H9 (cell line): ENCODE measurements at regions not wholly inside any gene's neighbourhood (a gene's known extent, or its start where the extent isn't known, plus 50 kb on each side); places are given as distances from the start of the nearest gene placed in this dataset.

Experiments
- DNase-seq: peaks from one replicate; pipeline ENCODE4 v3.0.0-alpha.2; 2017
- H2AFZ ChIP-seq: one replicate; pipeline ENCODE4 v1.6.1; 2013; ENCODE audit warnings: mild to moderate bottlenecking, low read length, control low read depth, moderate library complexity
- H2AK5ac ChIP-seq: 2 replicates; pipeline ENCODE4 v1.6.1; 2013; ENCODE audit warnings: low read length, control low read depth, mixed read lengths; ENCODE audit not compliant: insufficient read length
- H2BK120ac ChIP-seq: one replicate; pipeline ENCODE4 v1.6.1; 2013; ENCODE audit warnings: low read depth, mild to moderate bottlenecking, low read length, control low read depth, inconsistent platforms; ENCODE audit not compliant: poor library complexity, severe bottlenecking
- H2BK12ac ChIP-seq: 2 replicates; pipeline ENCODE4 v1.6.1; 2013; ENCODE audit warnings: low read length, control low read depth, mixed read lengths, low read depth; ENCODE audit not compliant: insufficient read length
- H2BK15ac ChIP-seq: 2 replicates; pipeline ENCODE4 v1.6.1; 2013; ENCODE audit warnings: low read depth, low read length, control low read depth
- H2BK20ac ChIP-seq: one replicate; pipeline ENCODE4 v1.6.1; 2013; ENCODE audit warnings: low read depth, mild to moderate bottlenecking, low read length, control low read depth, inconsistent platforms; ENCODE audit not compliant: poor library complexity, severe bottlenecking
- H2BK5ac ChIP-seq: 2 replicates; pipeline ENCODE4 v1.6.1; 2013; ENCODE audit warnings: low read length, control low read depth, mixed read lengths; ENCODE audit not compliant: insufficient read length
- H3K14ac ChIP-seq: 2 replicates; pipeline ENCODE4 v1.6.1; 2013; ENCODE audit warnings: low read length, control low read depth; ENCODE audit not compliant: insufficient read depth
- H3K18ac ChIP-seq: 2 replicates; pipeline ENCODE4 v1.6.1; 2013; ENCODE audit warnings: low read depth, mild to moderate bottlenecking, mixed read lengths, low read length, control low read depth; ENCODE audit not compliant: insufficient read length
- H3K23ac ChIP-seq: 2 replicates; pipeline ENCODE4 v1.6.1; 2013; ENCODE audit warnings: low read length, control low read depth, mixed read lengths, low read depth; ENCODE audit not compliant: insufficient read length
- H3K23me2 ChIP-seq: 2 replicates; pipeline ENCODE4 v1.6.1; 2013; ENCODE audit warnings: low read depth, mild to moderate bottlenecking, mixed read lengths, low read length, control low read depth; ENCODE audit not compliant: insufficient read length, poor library complexity, severe bottlenecking
- H3K27ac ChIP-seq: 2 replicates; pipeline ENCODE4 v1.5.1; 2013; ENCODE audit warnings: low read length, control low read depth, mixed read lengths, low read depth; ENCODE audit not compliant: insufficient read length
- H3K27me3 ChIP-seq: 2 replicates; pipeline ENCODE4 v1.6.1; 2013; ENCODE audit warnings: low read length, control low read depth, inconsistent platforms; ENCODE audit not compliant: insufficient read depth
- H3K4ac ChIP-seq: 2 replicates; pipeline ENCODE4 v1.6.1; 2013; ENCODE audit warnings: low read depth, mild to moderate bottlenecking, control low read depth, inconsistent platforms, low read length, moderate library complexity
- H3K4me1 ChIP-seq: 2 replicates; pipeline ENCODE4 v1.6.1; 2013; ENCODE audit warnings: low read length, control low read depth, inconsistent platforms; ENCODE audit not compliant: insufficient read depth
- H3K4me2 ChIP-seq: 2 replicates; pipeline ENCODE4 v1.6.1; 2013; ENCODE audit warnings: low read length, control low read depth, mixed read lengths; ENCODE audit not compliant: insufficient read length, insufficient read depth
- H3K56ac ChIP-seq: 2 replicates; pipeline ENCODE4 v1.6.1; 2013; ENCODE audit warnings: low read depth, mild to moderate bottlenecking, mixed read lengths, low read length, control low read depth; ENCODE audit not compliant: insufficient read length
- H3K79me1 ChIP-seq: 2 replicates; pipeline ENCODE4 v1.6.1; 2013; ENCODE audit warnings: low read depth, mild to moderate bottlenecking, moderate library complexity, low read length, control low read depth, inconsistent platforms; ENCODE audit not compliant: insufficient read depth, poor library complexity, severe bottlenecking
- H3K79me2 ChIP-seq: 2 replicates; pipeline ENCODE4 v1.6.1; 2013; ENCODE audit warnings: low read length, control low read depth, inconsistent platforms; ENCODE audit not compliant: insufficient read depth
- H3K9ac ChIP-seq: 2 replicates; pipeline ENCODE4 v1.6.1; 2013; ENCODE audit warnings: low read length, control low read depth, mixed read lengths; ENCODE audit not compliant: insufficient read length; ENCODE audit errors: extremely low read depth
- H3K9me3 ChIP-seq: one replicate; pipeline ENCODE4 v1.6.1; 2013; ENCODE audit warnings: low read depth, low read length, inconsistent platforms; ENCODE audit not compliant: control insufficient read depth
- H3T11ph ChIP-seq: one replicate; pipeline ENCODE4 v1.6.1; 2013; ENCODE audit warnings: mild to moderate bottlenecking, low read length, control low read depth, inconsistent platforms
- H4K20me1 ChIP-seq: one replicate; pipeline ENCODE4 v1.6.1; 2013; ENCODE audit not compliant: control insufficient read depth, insufficient read length, insufficient read depth
- H4K5ac ChIP-seq: 2 replicates; pipeline ENCODE4 v1.6.1; 2013; ENCODE audit warnings: low read depth, mild to moderate bottlenecking, mixed read lengths, low read length, control low read depth; ENCODE audit not compliant: insufficient read length
- H4K8ac ChIP-seq: replicated peaks from 2 replicates; pipeline ENCODE4 v1.6.1; 2013; ENCODE audit warnings: low read length, control low read depth, mixed read lengths, low read depth; ENCODE audit not compliant: insufficient read length
- H4K91ac ChIP-seq: 2 replicates; pipeline ENCODE4 v1.6.1; 2013; ENCODE audit warnings: low read depth, mild to moderate bottlenecking, moderate library complexity, mixed read lengths, low read length, control low read depth; ENCODE audit not compliant: insufficient read length
- H3K27ac Mint-ChIP-seq, 3 experiments: 2 replicates in 2 of 3; 3 replicates in 1 of 3; pipeline ENCODE4 v1.8.0; 2020 to 2021; ENCODE audit warnings: mixed read lengths in 3 of 3, mild to moderate bottlenecking in 1 of 3, moderate library complexity in 1 of 3
- H3K27me3 Mint-ChIP-seq: 2 replicates; pipeline ENCODE4 v1.8.0; 2021; ENCODE audit warnings: low read depth, mild to moderate bottlenecking, moderate library complexity, mixed read lengths
- H3K36me3 Mint-ChIP-seq, 3 experiments: 2 replicates in 2 of 3; 3 replicates in 1 of 3; pipeline ENCODE4 v1.8.0; 2020 to 2021; ENCODE audit warnings: low read depth in 3 of 3, mixed read lengths in 3 of 3; ENCODE audit not compliant: insufficient read depth in 1 of 3
- H3K4me1 Mint-ChIP-seq, 2 experiments: 2 replicates each; pipeline ENCODE4 v1.8.0; 2020; ENCODE audit warnings: mixed read lengths in 2 of 2
- H3K4me3 Mint-ChIP-seq, 2 experiments: 2 replicates in 1 of 2; 3 replicates in 1 of 2; pipeline ENCODE4 v1.8.0; 2020 to 2021; ENCODE audit warnings: mild to moderate bottlenecking in 2 of 2, mixed read lengths in 2 of 2, moderate library complexity in 1 of 2
- H3K9me3 Mint-ChIP-seq, 2 experiments: 2 replicates in 1 of 2; 3 replicates in 1 of 2; pipeline ENCODE4 v1.8.0; 2020; ENCODE audit warnings: mild to moderate bottlenecking in 2 of 2, mixed read lengths in 2 of 2, moderate library complexity in 1 of 2
- CTCF ChIP-seq: fragments of 200-600 bp; sonication (generic); conservative IDR thresholded peaks from 3 replicates; pipeline ENCODE4 v1.8.0; 2021; ENCODE audit warnings: antibody characterized with exemption, mild to moderate bottlenecking
- WGBS: extraction: QIAGEN DNeasy Blood & Tissue Kit; methylation state at CpG from one replicate; pipeline ENCODE4 v1.1.7; 2013; ENCODE audit warnings: missing lambda C conversion rate, low lambda C conversion rate, mixed read lengths; ENCODE audit not compliant: insufficient read length; ENCODE audit errors: extremely low coverage; 5-methylcytosine and 5-hydroxymethylcytosine counted together

DNA sequence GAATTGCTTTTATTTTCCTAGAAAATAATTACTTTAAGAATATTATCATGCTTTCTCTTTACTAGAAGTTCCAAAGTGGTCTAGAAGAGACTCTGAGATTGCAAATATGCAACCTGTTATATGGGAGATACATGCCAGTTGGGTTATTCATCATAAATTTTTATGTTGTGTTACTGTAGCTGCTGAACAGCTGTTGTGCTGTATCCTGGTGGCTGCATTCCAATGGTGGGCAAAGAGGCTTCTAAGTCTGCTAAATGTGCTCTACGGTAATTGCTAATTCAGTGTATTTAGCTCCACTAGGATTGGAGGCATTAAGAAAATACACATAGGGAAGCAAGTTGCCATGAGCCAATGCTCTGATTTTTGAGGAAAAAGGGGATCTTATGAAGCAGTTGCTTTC lies 409.0 kb downstream of the TUSC7 start:
- H3K9me3 Mint-ChIP-seq, result no peaks in the 10 kb centered on the region
- no peak overlapping the region for H3K14ac ChIP-seq
- no peak overlapping the region for H3K23ac ChIP-seq
- no peaks in the 10 kb centered on the region for H3K27me3 ChIP-seq
- H3K9me3 ChIP-seq, result no peaks in the 10 kb centered on the region
- H4K5ac ChIP-seq, result no peak overlapping the region
- DNase-seq, result no peak
- no CpG with 5 or more reads among the region's 1 CpG for WGBS
- no peaks in the 10 kb centered on the region for H3K79me2 ChIP-seq
- no peak overlapping the region for H4K91ac ChIP-seq
- no peak overlapping the region for H3K18ac ChIP-seq
- no peaks in the 10 kb centered on the region for H3K27me3 Mint-ChIP-seq
- H2BK20ac ChIP-seq, result no peak overlapping the region
- H3K27ac ChIP-seq, result no peak overlapping the region
- H4K20me1 ChIP-seq, result no peaks in the 10 kb centered on the region
- no peak overlapping the region for H2BK120ac ChIP-seq
- no peak overlapping the region for H3K4me3 Mint-ChIP-seq
- no peak overlapping the region for H3K4ac ChIP-seq
- no peaks in the 10 kb centered on the region for H3K79me1 ChIP-seq
- no peak overlapping the region for H3T11ph ChIP-seq
- peaks cover 10% of the 10 kb centered on the region; the same call in 1 of the 2 replicates for H3K4me1 ChIP-seq
- H3K9ac ChIP-seq, result no peak overlapping the region
- H2BK12ac ChIP-seq, result no peak overlapping the region
- H3K23me2 ChIP-seq, result no peaks in the 10 kb centered on the region
- TF ChIP-seq CTCF, result no peak
- H2AK5ac ChIP-seq, result no peak overlapping the region
- H2BK15ac ChIP-seq, result no peak overlapping the region
- no peak overlapping the region for H4K8ac ChIP-seq
- no peak overlapping the region for H2BK5ac ChIP-seq
- H3K56ac ChIP-seq, result no peak overlapping the region
- no peak overlapping the region for H2AFZ ChIP-seq
- H3K4me1 Mint-ChIP-seq, result peaks cover 23 to 28% of the 10 kb centered on the region in 2 experiments
- no peaks in the 10 kb centered on the region for H3K36me3 Mint-ChIP-seq
- peak overlapping the region in 1 of 3 experiments; percentile 12; a peak in 1 of 7 replicates for H3K27ac Mint-ChIP-seq
- no peak overlapping the region for H3K4me2 ChIP-seq
